ENCODE measurements at regions not wholly inside any gene's neighbourhood (a gene's known extent, or its start where the extent isn't known, plus 50 kb on each side); places are given as distances from the start of the nearest gene placed in this dataset.
"Not testable (repeated sequence)": the region's sequence is repeated elsewhere in the genome, so short reads cannot be mapped to it uniquely, and the experiment has no call there.

- no peak for DNase-seq (ENCODE audit: low spot score)
Measured at GRCh38 chr6:15839969-15840541, 177.2 kb upstream of the DTNBP1 start.

GRCh38 chr6:15837205-15837604 is 174.4 kb upstream of the DTNBP1 start:
- no peak for DNase-seq (ENCODE audit: low spot score)

DNA sequence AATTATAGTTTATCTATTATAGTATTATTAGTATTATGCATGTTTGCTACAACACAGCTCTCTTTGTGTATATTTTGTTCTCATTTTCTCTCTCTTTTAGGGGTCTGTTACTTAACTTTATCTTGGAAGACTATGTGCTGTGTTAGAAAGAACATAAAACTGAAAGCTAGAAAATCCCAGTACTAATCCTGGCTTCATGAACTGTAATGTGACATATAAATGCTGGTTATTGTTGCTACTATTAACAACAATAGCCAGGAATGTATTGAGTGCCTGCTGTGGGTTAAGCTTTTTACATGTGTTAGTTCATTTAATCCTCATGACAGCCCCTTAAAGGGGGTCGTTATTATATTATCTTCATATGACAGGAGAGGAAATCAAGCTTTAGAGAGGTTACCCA is 170.0 kb upstream of the DTNBP1 start:
- DNase-seq (ENCODE audit: low spot score), result no peak

DNA sequence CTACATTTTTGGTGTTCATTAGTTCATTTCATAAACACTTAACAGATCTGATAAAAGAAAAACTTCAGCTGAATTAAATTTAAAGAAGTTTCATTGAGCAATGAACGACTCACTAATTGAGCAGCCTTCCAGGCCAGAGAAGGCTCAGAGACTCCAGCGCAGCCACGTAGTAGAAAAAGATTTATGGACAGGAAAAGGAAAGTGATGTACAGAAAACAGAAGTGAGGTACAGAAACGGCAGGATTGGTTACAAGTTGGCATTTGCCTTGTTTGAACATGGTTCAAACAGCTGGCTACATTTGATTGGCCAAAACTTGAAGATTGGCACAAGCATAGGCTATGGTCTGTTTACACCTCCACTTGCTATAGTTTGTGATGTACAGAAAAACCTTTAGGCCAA is 166.3 kb upstream of the DTNBP1 start:
- no peak for DNase-seq (ENCODE audit: low spot score)

GRCh38 chr6:15827496-15828255 is 164.8 kb upstream of the DTNBP1 start:
- DNase-seq (ENCODE audit: low spot score), result no peak

- no peak for DNase-seq (ENCODE audit: low spot score)
Measured at GRCh38 chr6:15826814-15827318, 164.0 kb upstream of the DTNBP1 start.

DNA sequence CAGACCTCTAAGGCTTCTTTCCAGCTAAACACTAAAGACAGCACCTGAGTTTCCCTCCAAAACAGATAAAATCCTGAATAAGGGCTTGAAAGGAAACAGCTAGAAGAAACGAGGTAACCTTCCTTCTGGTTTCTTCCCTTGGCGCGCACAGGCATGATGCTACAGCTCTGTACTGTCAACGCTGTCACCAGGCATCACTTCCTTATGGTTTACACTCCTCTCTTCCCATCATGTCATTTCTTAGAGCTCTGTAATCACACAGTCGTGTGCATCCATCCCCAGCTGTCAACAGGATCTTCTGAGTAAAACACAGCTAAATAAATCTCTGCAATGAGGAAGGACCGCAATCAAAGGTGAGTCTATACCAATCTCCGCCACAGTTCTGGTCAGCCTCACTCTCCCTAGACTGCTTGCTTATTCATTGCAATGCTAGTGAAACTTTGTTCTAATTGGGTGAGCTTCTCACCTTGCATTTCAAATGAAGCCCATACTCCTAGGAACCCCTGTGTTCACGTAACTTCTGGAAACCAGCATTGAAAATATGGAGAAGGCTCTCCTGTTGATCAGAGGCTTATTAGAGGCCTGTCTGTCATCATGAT is 162.6 kb upstream of the DTNBP1 start:
- no peak for DNase-seq (ENCODE audit: low spot score)

GRCh38 chr6:15824811-15825210 is 162.0 kb upstream of the DTNBP1 start:
- DNase-seq (ENCODE audit: low spot score), result no peak

DNA sequence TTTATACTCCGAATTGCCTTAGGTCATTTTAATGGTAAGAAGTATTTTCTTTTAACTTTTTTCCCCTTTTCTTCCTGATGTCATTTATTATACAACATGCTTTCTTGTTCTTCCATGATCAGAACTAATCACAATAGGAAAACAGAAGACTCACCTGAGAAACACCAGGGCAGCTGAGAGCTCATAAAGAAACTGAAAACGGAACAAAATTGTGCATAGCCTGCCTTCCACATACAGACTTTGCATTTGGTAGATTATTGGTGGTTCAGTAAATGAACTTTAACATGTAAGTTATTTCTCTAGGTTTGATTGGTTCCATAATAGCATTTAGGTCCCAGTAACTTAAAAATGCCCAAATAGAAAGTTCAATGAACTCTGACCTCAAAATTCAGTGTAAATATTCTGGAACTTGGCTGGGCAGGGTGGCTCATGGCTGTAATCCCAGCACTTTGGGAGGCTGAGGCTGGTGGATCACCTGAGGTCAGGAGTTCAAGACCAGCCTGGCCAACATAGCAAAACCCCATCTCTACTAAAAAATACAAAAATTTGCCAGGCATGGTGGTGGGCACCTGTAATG is 161.1 kb upstream of the DTNBP1 start:
- no peak for DNase-seq (ENCODE audit: low spot score)

DNA sequence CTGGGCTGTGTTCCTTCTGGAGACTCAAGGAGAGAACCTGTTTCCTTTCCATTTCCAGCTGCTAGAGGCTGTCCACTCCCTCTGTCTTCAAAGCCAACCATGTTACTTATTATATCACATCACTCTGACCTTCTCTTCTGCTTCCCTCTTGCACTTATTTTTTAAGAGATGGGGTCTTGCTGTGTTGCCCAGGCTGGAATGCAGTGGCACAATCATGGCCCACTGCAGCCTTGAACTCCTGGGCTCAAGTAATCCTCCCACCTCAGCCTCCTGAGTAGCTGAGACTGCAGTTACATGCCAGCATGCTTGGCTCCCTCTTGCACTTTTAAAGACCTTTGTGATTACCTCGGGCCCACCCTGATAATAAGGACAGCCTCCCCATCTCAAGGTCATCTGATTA is 160.0 kb upstream of the DTNBP1 start:
- DNase-seq (ENCODE audit: low spot score), result no peak

DNA sequence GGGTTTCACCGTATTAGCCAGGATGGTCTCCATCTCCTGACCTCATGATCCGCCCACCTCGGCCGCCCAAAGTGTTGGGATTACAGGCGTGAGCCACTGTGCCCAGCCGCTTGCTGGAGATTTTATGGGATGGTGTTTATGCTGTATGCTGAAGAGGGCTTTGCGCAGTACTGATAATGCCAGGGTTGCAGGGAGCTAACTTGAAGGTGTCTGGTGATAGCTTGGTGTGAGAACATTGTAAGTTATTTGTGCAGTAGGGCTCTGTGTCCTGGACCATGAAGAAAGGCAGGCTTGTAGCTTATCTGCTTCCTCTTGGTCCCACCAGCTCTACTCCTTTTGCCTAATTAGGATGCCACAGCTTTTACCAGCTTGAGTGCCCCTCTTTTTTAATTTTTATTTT is 157.0 kb upstream of the DTNBP1 start:
- no peak for DNase-seq (ENCODE audit: low spot score)

DNA sequence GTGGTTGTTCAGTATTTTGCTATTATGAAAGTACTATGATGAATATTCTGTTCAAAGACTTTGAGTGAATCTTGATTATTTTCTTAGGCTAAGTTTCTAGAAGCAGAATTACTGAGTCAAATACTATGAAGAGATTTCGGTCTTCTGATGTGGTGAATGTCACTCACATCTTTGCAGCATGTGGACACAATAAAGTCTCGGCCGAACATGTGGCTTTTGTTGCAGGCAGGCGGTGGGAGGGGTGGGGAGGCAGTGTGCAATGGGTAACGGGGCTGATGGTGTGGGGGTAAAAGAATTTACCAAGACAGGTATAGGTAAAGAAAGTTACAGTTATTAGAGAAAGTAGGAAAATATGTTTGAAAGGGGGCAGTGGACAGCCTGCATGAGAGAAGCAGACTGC is 156.4 kb upstream of the DTNBP1 start:
- DNase-seq (ENCODE audit: low spot score), result no peak

GRCh38 chr6:15818491-15818890 is 155.7 kb upstream of the DTNBP1 start:
- no peak for DNase-seq (ENCODE audit: low spot score)

- DNase-seq (ENCODE audit: low spot score), result no peak
Measured at GRCh38 chr6:15818044-15818443, 155.2 kb upstream of the DTNBP1 start.

- no peak for DNase-seq (ENCODE audit: low spot score)
Measured at GRCh38 chr6:15817100-15817499, 154.3 kb upstream of the DTNBP1 start.

DNA sequence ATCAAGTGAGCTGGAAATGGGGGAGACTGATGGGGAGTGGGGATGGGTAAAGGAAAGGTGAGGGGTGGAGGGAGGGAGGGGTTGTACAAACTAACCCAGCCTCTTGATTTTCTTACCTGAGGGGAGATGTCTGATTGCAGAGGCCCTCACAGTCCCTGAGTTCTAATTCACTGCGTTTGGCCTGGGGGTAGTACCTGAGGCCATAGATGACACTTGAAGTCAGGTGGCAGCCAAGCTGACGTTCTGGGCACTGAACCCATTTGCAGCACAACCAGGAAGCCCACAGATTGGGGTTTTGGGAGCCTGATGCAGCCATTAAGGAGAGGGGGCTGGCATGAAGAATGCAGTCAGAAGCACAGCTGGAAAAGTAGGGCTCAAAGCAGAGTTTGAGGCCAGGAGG is 153.8 kb upstream of the DTNBP1 start:
- DNase-seq (ENCODE audit: low spot score), result no peak

- not testable (repeated sequence) for DNase-seq (ENCODE audit: low spot score)
Measured at GRCh38 chr6:15813698-15814097, 150.9 kb upstream of the DTNBP1 start.

DNA sequence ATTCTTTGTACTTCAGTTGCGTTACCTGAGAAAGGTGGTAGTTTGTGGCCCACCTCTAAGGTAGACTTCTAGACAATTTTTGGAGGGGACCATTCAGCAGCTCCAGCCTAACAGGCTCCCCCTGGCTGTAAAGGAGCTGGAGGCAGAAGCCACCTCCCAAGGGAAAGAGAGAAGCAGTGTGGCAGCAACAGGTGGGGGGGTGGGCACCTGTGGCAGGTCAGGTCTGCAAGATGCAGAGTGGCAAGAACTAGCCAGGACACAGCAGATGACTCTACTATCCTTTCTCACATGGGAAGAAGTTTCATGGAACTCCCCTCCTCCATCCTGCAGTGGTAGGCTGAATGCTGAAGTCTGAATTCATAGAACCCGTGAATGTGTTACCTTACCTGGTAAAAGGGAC is 148.3 kb upstream of the DTNBP1 start:
- DNase-seq (ENCODE audit: low spot score), result no peak

DNA sequence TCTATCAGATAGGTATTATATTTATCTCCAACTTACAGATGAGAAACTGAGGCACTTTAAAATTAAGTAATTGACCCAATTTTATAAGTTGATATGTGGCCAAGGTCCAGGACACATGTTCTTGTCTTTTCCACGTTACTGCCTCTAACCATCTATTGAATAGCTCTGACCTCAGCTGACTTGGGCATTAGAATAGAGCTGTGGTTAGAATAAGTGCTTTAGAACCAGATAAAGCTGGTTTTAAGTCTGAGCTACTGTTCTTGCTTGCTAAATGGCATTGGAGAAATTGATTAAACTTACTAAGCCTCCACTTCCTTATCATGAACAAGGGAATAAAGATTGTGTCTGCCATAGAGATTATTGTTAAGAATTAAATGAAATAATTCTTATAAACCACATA is 147.8 kb upstream of the DTNBP1 start:
- no peak for DNase-seq (ENCODE audit: low spot score)

- DNase-seq (ENCODE audit: low spot score), result no peak
Measured at GRCh38 chr6:15809367-15809766, 146.5 kb upstream of the DTNBP1 start.

GRCh38 chr6:15804164-15805154 is 141.6 kb upstream of the DTNBP1 start:
- no peak for DNase-seq (ENCODE audit: low spot score)

DNA sequence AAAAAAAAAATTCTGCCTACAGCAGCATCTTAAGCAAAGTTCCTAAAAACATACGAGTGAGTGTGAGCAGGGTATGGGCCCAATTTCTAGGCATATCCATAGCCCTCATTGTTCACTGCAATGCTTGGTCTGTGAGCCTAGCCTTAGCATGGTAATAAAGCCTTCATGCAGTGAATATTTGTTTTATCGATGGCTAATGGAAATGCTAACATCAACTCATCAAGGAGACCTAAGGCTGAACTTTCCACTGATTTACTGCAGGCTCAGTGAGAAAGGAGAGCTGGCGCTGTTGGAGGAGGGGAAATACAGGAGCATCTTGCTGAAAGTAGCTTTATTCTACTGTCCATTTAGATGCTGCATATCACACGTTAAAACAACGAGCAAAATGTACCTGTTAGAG is 139.6 kb upstream of the DTNBP1 start:
- no peak for DNase-seq (ENCODE audit: low spot score)

Measured in AG08395 (cell line).